GM12865 (cell line): ENCODE measurements at regions not wholly inside any gene's neighbourhood (a gene's known extent, or its start where the extent isn't known, plus 50 kb on each side); places are given as distances from the start of the nearest gene placed in this dataset.

ENCODE experiments used
- DNase-seq: peaks from one replicate; pipeline ENCODE4 v3.0.0; 2010; ENCODE audit warnings: low read depth
- H3K4me3 ChIP-seq: 2 replicates; pipeline ENCODE4 v1.5.1; 2011; ENCODE audit warnings: mild to moderate bottlenecking, low read depth, low read length, control low read depth
- CTCF ChIP-seq: IDR thresholded peaks from 2 replicates; pipeline ENCODE4 v1.5.1; 2011; ENCODE audit warnings: low read length, control low read depth, low read depth, inconsistent platforms; ENCODE audit not compliant: insufficient read depth; ENCODE audit errors: missing control alignments

- no peak overlapping the region for H3K4me3 ChIP-seq
- no peak for DNase-seq
- TF ChIP-seq CTCF = no peak
Observed at GRCh38 chr3:74722211-74722610, 107.8 kb upstream of the CNTN3 start.

- no peak for TF ChIP-seq CTCF
- no peak overlapping the region for H3K4me3 ChIP-seq
Observed at GRCh38 chr3:74713977-74714376, 99.5 kb upstream of the CNTN3 start.

GRCh38 chr3:74711913-74712512, 97.6 kb upstream of the CNTN3 start:
- no peak overlapping the region for H3K4me3 ChIP-seq
- DNase-seq = no peak
- TF ChIP-seq CTCF = no peak

More at GRCh38 chr3:74713977-74714376, 99.5 kb upstream of the CNTN3 start:
- DNase-seq = no peak

GRCh38 chr3:74709951-74710350, 95.5 kb upstream of the CNTN3 start:
- no peak for DNase-seq
- no peak overlapping the region for H3K4me3 ChIP-seq
- TF ChIP-seq CTCF = no peak

- DNase-seq = no peak
- H3K4me3 ChIP-seq = no peak overlapping the region
- TF ChIP-seq CTCF = no peak
Observed at GRCh38 chr3:74693696-74694393, 79.4 kb upstream of the CNTN3 start.

- H3K4me3 ChIP-seq = no peak overlapping the region
- no peak for TF ChIP-seq CTCF
- no peak for DNase-seq
Observed at GRCh38 chr3:74693251-74693650, 78.8 kb upstream of the CNTN3 start.

- DNase-seq = no peak
Observed at GRCh38 chr3:74691946-74692345, 77.5 kb upstream of the CNTN3 start.

More at GRCh38 chr3:74691946-74692345, 77.5 kb upstream of the CNTN3 start:
- no peak overlapping the region for H3K4me3 ChIP-seq
- TF ChIP-seq CTCF = no peak
